ENCODE measurements at regions not wholly inside any gene's neighbourhood (a gene's known extent, or its start where the extent isn't known, plus 50 kb on each side); places are given as distances from the start of the nearest gene placed in this dataset.

GRCh38 chr4:116588783-116589182 is 496.6 kb downstream of the TRAM1L1 start:
- no peaks in the 10 kb centered on the region for H3K4me1 ChIP-seq

GRCh38 chr4:116585246-116585645 is 500.1 kb downstream of the TRAM1L1 start:
- Histone ChIP-seq H3K36me3 (ENCODE audit: low read depth, missing control alignments) (no peaks in the 10 kb centered on the region), H3K27ac (no peak overlapping the region), H3K27me3 (no peaks in the 10 kb centered on the region), H3K4me1 (no peaks in the 10 kb centered on the region), H3K4me3 (no peak overlapping the region), H3K9me3 (no peaks in the 10 kb centered on the region)
- intact Hi-C loops (cut with DNase I; ENCODE audit: low total_unique reads), result no loop called here
- no peak for TF ChIP-seq CTCF (IDR thresholded peaks at IDR 0.05)
- no peak for TF ChIP-seq POLR2A (IDR thresholded peaks at IDR 0.05)
- DNase-seq, result no peak
- 30 to 39% methylated on average over 3 of the region's 3 CpGs for WGBS, 2 donors

More at GRCh38 chr4:116588783-116589182, 496.6 kb downstream of the TRAM1L1 start:
- intact Hi-C loops (cut with DNase I; ENCODE audit: low total_unique reads), result no loop called here
- no peak for DNase-seq
- Histone ChIP-seq H3K4me3 (no peak overlapping the region), H3K36me3 (ENCODE audit: low read depth, missing control alignments) (no peaks in the 10 kb centered on the region), H3K9me3 (no peaks in the 10 kb centered on the region), H3K27me3 (no peaks in the 10 kb centered on the region), H3K27ac (no peak overlapping the region)
- TF ChIP-seq POLR2A (IDR thresholded peaks at IDR 0.05) (no peak), CTCF (IDR thresholded peaks at IDR 0.05) (no peak)

- no peak for DNase-seq
- H3K36me3 ChIP-seq (ENCODE audit: low read depth, missing control alignments), result no peaks in the 10 kb centered on the region
- no peak overlapping the region for H3K4me3 ChIP-seq
- WGBS, 2 donors, result 48 to 80% methylated on average over 1 of the region's 1 CpG
- H3K27ac ChIP-seq, result no peak overlapping the region
- no peaks in the 10 kb centered on the region for H3K27me3 ChIP-seq
- TF ChIP-seq CTCF (IDR thresholded peaks at IDR 0.05) (no peak), POLR2A (IDR thresholded peaks at IDR 0.05) (no peak)
- no peaks in the 10 kb centered on the region for H3K9me3 ChIP-seq
- intact Hi-C loops (cut with DNase I; ENCODE audit: low total_unique reads), result no loop called here
- no peaks in the 10 kb centered on the region for H3K4me1 ChIP-seq
Observed at GRCh38 chr4:116577321-116577720, 508.1 kb downstream of the TRAM1L1 start.

- intact Hi-C loops (cut with DNase I; ENCODE audit: low total_unique reads), result no loop called here
- no peaks in the 10 kb centered on the region for H3K27me3 ChIP-seq
- H3K9me3 ChIP-seq, result no peaks in the 10 kb centered on the region
- no peak overlapping the region for H3K4me3 ChIP-seq
- TF ChIP-seq POLR2A (IDR thresholded peaks at IDR 0.05) (no peak), CTCF (IDR thresholded peaks at IDR 0.05) (no peak)
- H3K4me1 ChIP-seq, result no peaks in the 10 kb centered on the region
- DNase-seq, result no peak
- 66 to 81% methylated on average over 3 of the region's 3 CpGs for WGBS, 2 donors
- no peaks in the 10 kb centered on the region for H3K36me3 ChIP-seq (ENCODE audit: low read depth, missing control alignments)
- no peak overlapping the region for H3K27ac ChIP-seq
Observed at GRCh38 chr4:116573540-116573939, 511.8 kb downstream of the TRAM1L1 start.

- Histone ChIP-seq H3K4me3 (no peak overlapping the region), H3K4me1 (no peaks in the 10 kb centered on the region), H3K36me3 (ENCODE audit: low read depth, missing control alignments) (no peaks in the 10 kb centered on the region), H3K27me3 (no peaks in the 10 kb centered on the region), H3K9me3 (no peaks in the 10 kb centered on the region), H3K27ac (no peak overlapping the region)
- intact Hi-C loops (cut with DNase I; ENCODE audit: low total_unique reads), result no loop called here
- TF ChIP-seq POLR2A (IDR thresholded peaks at IDR 0.05) (no peak), CTCF (IDR thresholded peaks at IDR 0.05) (no peak)
- no peak for DNase-seq
Observed at GRCh38 chr4:116561768-116562167, 523.6 kb downstream of the TRAM1L1 start.
